GM21367 (cell line): ENCODE measurements at regions not wholly inside any gene's neighbourhood (a gene's known extent, or its start where the extent isn't known, plus 50 kb on each side); places are given as distances from the start of the nearest gene placed in this dataset.
A peak's percentile ranks its signal among the peaks of the same experiment; 100 is the strongest.

ENCODE experiments used
- ATAC-seq: cut with Tn5 transposase; IDR thresholded peaks from one replicate; pipeline ENCODE4 v1.9.1; 2021; ENCODE audit not compliant: unreplicated experiment

DNA sequence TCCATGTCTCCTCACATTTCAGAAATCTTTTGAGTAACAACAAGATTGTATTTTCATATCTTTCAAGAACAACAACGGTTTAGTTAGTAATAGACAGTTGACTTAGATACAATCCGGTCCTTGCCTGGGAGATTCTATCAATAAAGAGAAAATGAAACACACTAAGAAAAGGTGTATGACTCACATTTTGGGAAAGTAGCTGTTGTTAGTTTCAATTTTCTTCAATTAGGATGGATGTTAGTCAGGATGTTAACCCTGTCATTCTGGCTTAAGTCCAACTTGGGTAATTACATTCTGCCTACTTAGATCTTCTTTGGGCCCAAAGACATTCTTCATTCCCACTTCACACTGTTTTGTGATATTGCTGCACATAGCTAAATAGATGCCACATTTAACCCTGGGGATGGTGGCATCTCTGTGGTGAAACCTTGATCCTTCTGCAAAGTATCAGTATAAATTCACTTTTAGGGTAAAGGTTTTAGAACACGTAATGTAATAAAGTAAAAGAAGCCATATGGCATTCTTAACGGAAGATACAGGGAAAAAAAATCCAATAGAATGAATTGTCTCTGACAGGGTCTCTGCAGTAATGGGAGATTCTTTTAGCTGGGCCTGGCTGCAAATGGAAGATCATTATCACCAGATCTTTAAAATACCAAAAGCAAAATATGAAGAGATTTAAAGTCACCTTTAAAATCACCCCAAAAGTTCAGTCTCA lies 365.5 kb downstream of the FIGN start:
- no peak for ATAC-seq

GRCh38 chr2:163369111-163369510 lies 366.7 kb downstream of the FIGN start:
- ATAC-seq, result no peak

GRCh38 chr2:163368655-163369054 lies 367.2 kb downstream of the FIGN start:
- ATAC-seq, result no peak

DNA sequence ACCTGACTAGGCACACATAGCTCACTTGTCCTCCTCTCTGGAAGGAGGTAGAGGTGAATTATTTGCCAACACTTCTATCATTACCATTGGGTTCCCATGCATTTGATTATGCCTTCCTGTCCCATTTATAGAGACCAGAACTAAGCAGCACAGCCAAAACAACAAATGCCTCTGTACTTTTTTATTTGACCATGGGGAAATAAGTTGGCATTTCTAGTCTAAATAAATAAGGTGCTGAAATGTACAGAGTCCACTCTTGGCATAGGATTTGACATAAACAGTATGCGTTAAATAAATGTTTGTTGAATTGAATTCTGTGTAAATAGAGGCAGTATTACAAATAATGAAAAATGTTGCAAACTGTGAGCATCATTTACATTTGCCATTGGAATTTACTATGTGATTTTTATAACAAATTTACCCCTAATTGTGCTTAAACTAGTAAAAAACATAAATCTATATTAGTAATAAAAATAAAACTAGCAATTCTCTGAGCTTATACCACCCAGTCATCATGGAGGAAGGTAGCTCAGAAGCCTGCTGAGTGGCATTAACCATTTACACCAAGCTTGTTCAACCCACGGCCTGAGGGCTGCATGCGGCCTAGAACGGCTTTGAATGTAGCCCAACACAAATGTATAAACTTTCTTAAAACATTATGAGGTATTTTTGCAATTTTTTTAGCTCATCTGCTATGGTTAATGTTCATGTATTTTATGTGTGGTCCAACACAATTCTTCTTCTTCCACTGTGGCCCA lies 367.8 kb downstream of the FIGN start:
- ATAC-seq, result no peak

GRCh38 chr2:163364736-163365135 lies 371.1 kb downstream of the FIGN start:
- ATAC-seq, result no peak

- ATAC-seq, result no peak
Observed at GRCh38 chr2:163353551-163353950, 382.3 kb downstream of the FIGN start.

GRCh38 chr2:163351966-163352365 lies 383.8 kb downstream of the FIGN start:
- ATAC-seq, result no peak

DNA sequence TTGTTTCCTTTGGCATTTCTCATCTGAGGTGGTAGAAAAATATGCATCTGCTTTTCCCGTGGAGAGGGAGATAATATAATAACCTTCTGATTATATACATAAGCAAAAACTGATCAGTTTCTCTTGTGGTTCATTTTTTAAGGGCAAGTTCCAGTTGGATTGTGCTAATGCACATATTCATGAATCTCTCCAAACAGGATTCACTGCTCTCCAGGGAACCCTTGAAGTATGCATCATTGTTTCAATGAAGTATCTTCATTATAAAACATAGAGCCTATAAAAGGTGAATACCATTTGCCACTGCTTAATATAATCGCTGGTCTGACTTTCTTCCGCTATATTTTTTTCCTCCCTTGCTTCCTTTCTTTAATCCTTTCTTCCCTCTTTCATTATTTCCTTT lies 384.7 kb downstream of the FIGN start:
- no peak for ATAC-seq

- ATAC-seq, result no peak
Observed at GRCh38 chr2:163348857-163349380, 386.9 kb downstream of the FIGN start.

GRCh38 chr2:163347982-163348856 lies 387.6 kb downstream of the FIGN start:
- ATAC-seq, result no peak

GRCh38 chr2:163345795-163346573 lies 389.8 kb downstream of the FIGN start:
- peak; percentile 74 for ATAC-seq

DNA sequence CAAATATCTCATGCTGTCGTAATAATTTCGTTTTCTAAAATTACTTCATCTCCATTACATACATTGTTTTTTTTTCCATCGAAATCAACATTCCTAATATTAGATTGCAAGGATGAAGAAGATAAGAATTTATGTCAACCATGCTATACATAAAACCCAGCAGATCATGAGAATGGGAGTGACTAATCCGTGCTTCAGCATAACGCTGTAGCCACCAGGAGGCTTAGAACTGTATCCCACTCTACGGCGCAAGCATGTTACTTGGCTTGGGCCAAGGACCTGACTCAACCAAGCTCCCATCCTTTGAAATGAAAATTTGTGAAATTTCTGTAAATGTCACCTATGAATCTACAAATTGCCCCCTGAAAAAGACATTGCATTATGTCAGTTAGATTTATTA lies 392.5 kb downstream of the FIGN start:
- ATAC-seq, result no peak

DNA sequence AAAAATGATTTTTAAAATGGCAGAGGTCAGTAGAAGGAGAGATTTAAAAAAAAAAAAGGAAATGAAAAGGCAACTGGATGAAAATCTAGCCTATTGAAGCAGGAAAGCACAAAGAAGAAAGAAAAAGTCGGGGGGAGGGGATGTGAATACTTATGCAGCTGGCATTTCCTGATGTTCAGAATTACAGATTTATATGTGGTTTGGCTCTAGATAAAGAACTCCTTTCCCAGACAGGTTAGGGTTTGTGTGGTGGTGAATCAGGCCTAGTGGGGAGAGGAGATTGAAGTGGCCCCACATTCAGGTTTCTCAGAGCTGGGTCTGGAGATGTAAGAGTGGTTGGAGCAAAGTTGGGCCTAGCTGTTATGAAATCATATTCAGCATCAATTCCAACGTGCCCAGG lies 394.4 kb downstream of the FIGN start:
- no peak for ATAC-seq

DNA sequence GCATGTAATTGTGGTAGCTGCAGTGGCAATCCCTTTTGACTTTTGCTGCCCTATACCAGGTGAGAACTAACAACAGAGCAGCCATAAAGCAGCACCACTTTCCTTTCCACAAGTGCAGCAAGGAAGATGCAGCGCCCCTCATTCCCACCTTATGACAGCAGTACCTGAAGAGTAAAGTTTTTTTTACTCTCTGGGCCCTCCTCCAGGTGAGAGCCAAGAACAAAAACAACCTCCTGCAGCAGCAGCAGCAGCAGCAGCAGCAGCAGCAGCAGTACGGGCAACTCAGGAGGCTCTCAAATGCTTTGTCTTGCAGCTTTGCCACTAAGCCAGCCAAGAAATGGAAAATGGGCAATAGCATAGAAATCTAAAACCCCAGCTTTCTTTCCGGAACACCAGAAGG lies 397.5 kb downstream of the FIGN start:
- ATAC-seq, result no peak

- ATAC-seq, result no peak
Observed at GRCh38 chr2:163324677-163325076, 411.1 kb downstream of the FIGN start.

DNA sequence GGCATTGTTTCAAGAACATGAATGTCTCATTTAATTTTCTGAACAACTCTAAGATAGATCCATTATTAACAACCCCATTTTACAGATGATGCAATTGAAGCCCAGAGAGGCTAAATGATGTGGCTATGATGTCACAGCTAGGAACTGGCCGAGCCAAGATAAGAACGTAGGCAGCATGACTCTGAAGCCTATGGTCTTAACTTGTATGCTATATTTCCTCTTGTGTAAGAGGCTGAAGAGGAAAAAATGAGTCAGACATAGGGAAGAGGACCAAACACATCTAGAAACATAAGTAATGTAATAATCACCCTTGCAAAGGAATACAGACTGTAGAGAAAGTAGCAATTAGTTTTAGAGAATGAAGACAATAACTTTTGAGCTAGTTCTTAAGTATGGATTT lies 416.8 kb downstream of the FIGN start:
- no peak for ATAC-seq

- no peak for ATAC-seq
Observed at GRCh38 chr2:163314712-163315111, 421.1 kb downstream of the FIGN start.

GRCh38 chr2:163312713-163313112 lies 423.1 kb downstream of the FIGN start:
- no peak for ATAC-seq

- no peak for ATAC-seq
Observed at GRCh38 chr2:163306647-163307046, 429.2 kb downstream of the FIGN start.

DNA sequence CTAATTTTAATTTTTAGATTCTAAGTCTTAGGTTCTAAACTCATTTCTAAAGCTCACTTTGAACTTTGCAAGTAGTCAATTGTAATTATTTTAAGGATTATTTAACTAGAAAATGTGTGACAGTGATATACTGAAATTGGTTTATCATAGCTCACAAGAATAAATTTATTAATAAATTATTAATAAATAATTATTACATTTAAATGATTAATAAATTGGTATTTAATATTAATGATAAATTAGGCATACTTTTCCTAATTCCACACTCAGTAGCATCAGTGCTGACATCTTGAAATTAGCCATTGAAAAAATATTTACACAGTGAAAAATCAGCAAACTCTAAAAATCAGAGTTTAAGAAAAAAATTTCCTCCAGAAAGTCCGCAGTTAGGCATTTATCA lies 433.7 kb downstream of the FIGN start:
- ATAC-seq, result no peak

- no peak for ATAC-seq
Observed at GRCh38 chr2:163291790-163292189, 444.0 kb downstream of the FIGN start.
